ENCODE measurements at regions not wholly inside any gene's neighbourhood (a gene's known extent, or its start where the extent isn't known, plus 50 kb on each side); places are given as distances from the start of the nearest gene placed in this dataset.

- no peaks in the 10 kb centered on the region for H3K9me3 Mint-ChIP-seq
- no peaks in the 10 kb centered on the region for H3K36me3 Mint-ChIP-seq (ENCODE audit: low read depth)
- H3K27me3 Mint-ChIP-seq: peaks cover 2% of the 10 kb centered on the region
- no peak overlapping the region for H3K4me3 Mint-ChIP-seq
- intact Hi-C loops (cut with micrococcal nuclease): no loop called here
- TF ChIP-seq CTCF (IDR thresholded peaks at IDR 0.05): no peak
- ChIA-PET CTCF (interaction anchor here (1.8 kb wide), 1 partner anchor 11 kb away, joined by 4 read pairs; no protein-coding TSS in a partner anchor), POLR2A (no interaction called here)
- peak; percentile 12 for DNase-seq
- peak; percentile 87 for ATAC-seq
- H3K4me1 Mint-ChIP-seq (ENCODE audit: low read depth): peaks cover 19% of the 10 kb centered on the region
- no peak overlapping the region for H3K27ac Mint-ChIP-seq
These were observed 256.5 kb downstream of the HACE1 start for GRCh38 chr6:104603108-104603745.

- no peak overlapping the region for H3K27ac Mint-ChIP-seq
- no peak for ATAC-seq
- no peaks in the 10 kb centered on the region for H3K9me3 Mint-ChIP-seq
- no peak for TF ChIP-seq CTCF (IDR thresholded peaks at IDR 0.05)
- H3K4me3 Mint-ChIP-seq: no peak overlapping the region
- H3K4me1 Mint-ChIP-seq (ENCODE audit: low read depth): peaks cover 12% of the 10 kb centered on the region
- peaks cover 2% of the 10 kb centered on the region for H3K27me3 Mint-ChIP-seq
- ChIA-PET CTCF (no interaction called here), POLR2A (no interaction called here)
- no peak for DNase-seq
- no peaks in the 10 kb centered on the region for H3K36me3 Mint-ChIP-seq (ENCODE audit: low read depth)
- intact Hi-C loops (cut with micrococcal nuclease): no loop called here
These were observed 258.0 kb downstream of the HACE1 start for GRCh38 chr6:104601721-104602120.

- Mint-ChIP-seq H3K4me1 (ENCODE audit: low read depth) (peaks cover 12% of the 10 kb centered on the region), H3K27me3 (peaks cover 6% of the 10 kb centered on the region), H3K9me3 (no peaks in the 10 kb centered on the region), H3K36me3 (ENCODE audit: low read depth) (no peaks in the 10 kb centered on the region), H3K4me3 (no peak overlapping the region), H3K27ac (no peak overlapping the region)
- ATAC-seq (no peak), DNase-seq (no peak)
- no peak for TF ChIP-seq CTCF (IDR thresholded peaks at IDR 0.05)
- POLR2A ChIA-PET: no interaction called here
- intact Hi-C loops (cut with micrococcal nuclease): no loop called here
- CTCF ChIA-PET: no interaction called here
These were observed 258.5 kb downstream of the HACE1 start for GRCh38 chr6:104601131-104601651.

GRCh38 chr6:104600639-104600931 is 259.1 kb downstream of the HACE1 start:
- ChIA-PET CTCF (no interaction called here), POLR2A (no interaction called here)
- no peak for TF ChIP-seq CTCF (IDR thresholded peaks at IDR 0.05)
- DNase-seq (no peak), ATAC-seq (no peak)
- Mint-ChIP-seq H3K27ac (no peak overlapping the region), H3K36me3 (ENCODE audit: low read depth) (no peaks in the 10 kb centered on the region), H3K4me3 (no peak overlapping the region), H3K4me1 (ENCODE audit: low read depth) (peaks cover 12% of the 10 kb centered on the region), H3K9me3 (no peaks in the 10 kb centered on the region), H3K27me3 (peaks cover 7% of the 10 kb centered on the region)
- intact Hi-C loops (cut with micrococcal nuclease): no loop called here

GRCh38 chr6:104599821-104600638 is 259.7 kb downstream of the HACE1 start:
- Mint-ChIP-seq H3K4me1 (ENCODE audit: low read depth) (peaks cover 12% of the 10 kb centered on the region), H3K36me3 (ENCODE audit: low read depth) (no peaks in the 10 kb centered on the region), H3K4me3 (no peak overlapping the region), H3K27ac (no peak overlapping the region), H3K9me3 (no peaks in the 10 kb centered on the region), H3K27me3 (peaks cover 7% of the 10 kb centered on the region)
- CTCF ChIA-PET: no interaction called here
- ATAC-seq (no peak), DNase-seq (no peak)
- POLR2A ChIA-PET: no interaction called here
- intact Hi-C loops (cut with micrococcal nuclease): no loop called here
- TF ChIP-seq CTCF (IDR thresholded peaks at IDR 0.05): no peak

Data from activated CD8-positive, alpha-beta T cell treated with anti-CD3 and anti-CD28 coated beads for 36 hours (primary cell).